HCT116 (cell line): ENCODE measurements at regions not wholly inside any gene's neighbourhood (a gene's known extent, or its start where the extent isn't known, plus 50 kb on each side); places are given as distances from the start of the nearest gene placed in this dataset.

Source experiments
- CBX3 ChIP-seq: IDR thresholded peaks from 2 replicates; pipeline ENCODE4 v1.6.1; 2012; ENCODE audit warnings: low read depth
- EZH2 ChIP-seq: fragments of 200-600 bp; sonication (generic); IDR thresholded peaks from 2 replicates; pipeline ENCODE4 v1.6.1; 2017; ENCODE audit warnings: antibody characterized with exemption, mixed run types
- EZH2phosphoT487 ChIP-seq: fragments of 200-600 bp; IDR thresholded peaks from 2 replicates; pipeline ENCODE4 v1.6.1; 2018; ENCODE audit warnings: antibody characterized with exemption, borderline replicate concordance
- POLR2A ChIP-seq: IDR thresholded peaks from 2 replicates; pipeline ENCODE4 v1.7.0; 2011; ENCODE audit warnings: borderline replicate concordance; ENCODE audit not compliant: insufficient read depth, insufficient read length; ENCODE audit errors: extremely low read depth
- POLR2AphosphoS5 ChIP-seq: IDR thresholded peaks from 2 replicates; pipeline ENCODE4 v1.6.1; 2011; ENCODE audit warnings: mild to moderate bottlenecking, low read depth, low read length, moderate library complexity
- RAD21 ChIP-seq: IDR thresholded peaks from 2 replicates; pipeline ENCODE4 v1.6.1; 2012; ENCODE audit warnings: low read depth, mild to moderate bottlenecking
- SIN3A ChIP-seq: IDR thresholded peaks from 2 replicates; pipeline ENCODE4 v1.6.1; 2012; ENCODE audit warnings: low read depth
- TCF7L2 ChIP-seq: IDR thresholded peaks from 2 replicates; pipeline ENCODE4 v1.7.0; 2011; ENCODE audit warnings: borderline replicate concordance, inconsistent platforms; ENCODE audit not compliant: insufficient read depth, insufficient read length; ENCODE audit errors: extremely low read depth
- ZFX ChIP-seq: fragments of 450-650 bp; IDR thresholded peaks from 2 replicates; pipeline ENCODE4 v1.6.1; 2017
- TF ChIP-seq, protein P1 (sequence below), 3 experiments: fragments of 200-600 bp in 1 of 3; sonication (generic) in 1 of 3; IDR thresholded peaks in 2 of 3; conservative IDR thresholded peaks in 1 of 3; 2 replicates each; pipeline ENCODE4 v1.5.1; 2012 to 2017; ENCODE audit warnings: low read depth in 2 of 3, low read length in 2 of 3, antibody characterized with exemption in 1 of 3, borderline replicate concordance in 1 of 3, control low read depth in 1 of 3, mild to moderate bottlenecking in 1 of 3, mixed read lengths in 1 of 3, mixed run types in 1 of 3, moderate library complexity in 1 of 3; ENCODE audit not compliant: insufficient read depth in 1 of 3
- TF ChIP-seq, protein P2 (sequence below): IDR thresholded peaks from 2 replicates; pipeline ENCODE4 v1.6.1; 2012

DNA sequence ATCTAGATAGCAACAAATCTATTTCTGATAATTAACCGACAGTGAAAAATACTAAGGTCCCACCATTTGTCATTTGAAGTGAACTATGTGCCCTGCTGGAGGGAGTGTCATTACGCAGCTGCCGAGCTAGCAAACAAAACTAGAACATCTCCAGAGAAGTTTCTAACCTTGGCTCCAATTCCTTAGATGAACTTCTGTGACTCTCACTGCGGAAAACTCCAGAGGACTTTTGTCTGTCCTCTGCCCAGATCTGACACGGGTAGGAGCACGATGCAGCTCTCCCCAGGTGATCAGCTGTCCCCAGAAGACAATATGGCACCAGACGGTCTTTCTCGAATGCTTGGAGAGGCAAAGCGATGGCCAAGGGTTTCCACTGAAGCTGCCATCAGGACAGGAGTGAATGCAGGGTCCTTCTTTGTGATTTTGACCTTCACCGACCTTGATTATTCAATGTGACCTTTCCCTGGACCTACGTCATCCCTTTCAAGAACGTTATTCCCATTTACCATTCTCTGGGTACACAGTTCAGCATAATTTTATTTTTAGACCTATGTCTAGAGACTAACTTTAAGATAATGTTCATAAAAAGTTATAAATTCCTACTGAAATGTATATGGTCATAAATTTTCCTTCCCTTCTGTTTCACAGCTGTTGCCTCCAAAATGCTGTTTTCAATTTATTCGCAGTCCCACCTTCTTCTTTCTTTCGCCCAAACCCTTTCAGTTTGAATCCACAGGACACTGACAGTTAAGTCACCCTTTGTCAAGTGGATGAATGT lies 116.7 kb upstream of the C7orf33 start:
- TF ChIP-seq RAD21 (no peak), POLR2A (no peak), EZH2 (no peak), TCF7L2 (no peak), ZFX (no peak), SIN3A (no peak), EZH2phosphoT487 (no peak), CBX3 (no peak), POLR2AphosphoS5 (no peak)
- TF ChIP-seq, protein P1, sequence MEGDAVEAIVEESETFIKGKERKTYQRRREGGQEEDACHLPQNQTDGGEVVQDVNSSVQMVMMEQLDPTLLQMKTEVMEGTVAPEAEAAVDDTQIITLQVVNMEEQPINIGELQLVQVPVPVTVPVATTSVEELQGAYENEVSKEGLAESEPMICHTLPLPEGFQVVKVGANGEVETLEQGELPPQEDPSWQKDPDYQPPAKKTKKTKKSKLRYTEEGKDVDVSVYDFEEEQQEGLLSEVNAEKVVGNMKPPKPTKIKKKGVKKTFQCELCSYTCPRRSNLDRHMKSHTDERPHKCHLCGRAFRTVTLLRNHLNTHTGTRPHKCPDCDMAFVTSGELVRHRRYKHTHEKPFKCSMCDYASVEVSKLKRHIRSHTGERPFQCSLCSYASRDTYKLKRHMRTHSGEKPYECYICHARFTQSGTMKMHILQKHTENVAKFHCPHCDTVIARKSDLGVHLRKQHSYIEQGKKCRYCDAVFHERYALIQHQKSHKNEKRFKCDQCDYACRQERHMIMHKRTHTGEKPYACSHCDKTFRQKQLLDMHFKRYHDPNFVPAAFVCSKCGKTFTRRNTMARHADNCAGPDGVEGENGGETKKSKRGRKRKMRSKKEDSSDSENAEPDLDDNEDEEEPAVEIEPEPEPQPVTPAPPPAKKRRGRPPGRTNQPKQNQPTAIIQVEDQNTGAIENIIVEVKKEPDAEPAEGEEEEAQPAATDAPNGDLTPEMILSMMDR (IDR thresholded peaks at IDR 0.05 in 2 of 3, conservative IDR thresholded peaks at IDR 0.05 in 1 of 3; ENCODE audit: borderline replicate concordance in 1 of 3, insufficient read depth in 1 of 3, low read depth in 2 of 3, low read length in 2 of 3) = no peak
- TF ChIP-seq, protein P2, sequence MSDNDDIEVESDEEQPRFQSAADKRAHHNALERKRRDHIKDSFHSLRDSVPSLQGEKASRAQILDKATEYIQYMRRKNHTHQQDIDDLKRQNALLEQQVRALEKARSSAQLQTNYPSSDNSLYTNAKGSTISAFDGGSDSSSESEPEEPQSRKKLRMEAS = no peak
